Upper lobe of left lung (tissue), 6 donors: ENCODE measurements at regions not wholly inside any gene's neighbourhood (a gene's known extent, or its start where the extent isn't known, plus 50 kb on each side); places are given as distances from the start of the nearest gene placed in this dataset.
A peak's percentile ranks its signal among the peaks of the same experiment; 100 is the strongest.

Experiments
- ATAC-seq, 2 donors: fragments of 200-7000 bp; cut with Tn5 transposase; one replicate each; pipeline ENCODE4 v1.9.1; 2022; ENCODE audit warnings: mild to moderate bottlenecking in 2 of 2, moderate library complexity in 2 of 2; ENCODE audit not compliant: low FRiP score in 2 of 2
- DNase-seq, 2 donors: peaks; one replicate each; pipeline ENCODE4 v3.0.0-alpha.2; 2019 to 2020
- H3K27ac ChIP-seq, 4 donors: fragments of 200-600 bp; sonication (generic); one replicate each; pipeline ENCODE4 v1.5.1; 2016 to 2019
- H3K27me3 ChIP-seq, 4 donors: fragments of 200-600 bp; sonication (generic); one replicate each; pipeline ENCODE4 v1.5.1; 2017 to 2019
- H3K36me3 ChIP-seq, 4 donors: fragments of 200-600 bp; sonication (generic); one replicate each; pipeline ENCODE4 v1.5.1; 2016 to 2019
- H3K4me1 ChIP-seq, 4 donors: fragments of 200-600 bp; sonication (generic); one replicate each; pipeline ENCODE4 v1.5.1; 2018 to 2019
- H3K4me3 ChIP-seq, 4 donors: fragments of 200-600 bp; sonication (generic); one replicate each; pipeline ENCODE4 v1.5.1; 2017 to 2019; ENCODE audit warnings: mild to moderate bottlenecking in 2 of 4, moderate library complexity in 1 of 4
- H3K9me3 ChIP-seq, 4 donors: fragments of 200-600 bp; sonication (generic); one replicate each; pipeline ENCODE4 v1.5.1; 2018 to 2019
- EP300 ChIP-seq, 4 donors: sonication (generic); formaldehyde crosslinking; IDR thresholded peaks; one replicate each; pipeline ENCODE4 v1.5.1; 2017; ENCODE audit warnings: antibody characterized with exemption in 4 of 4, control low read depth in 2 of 4
- POLR2A ChIP-seq, 4 donors: fragments of 450-650 bp; IDR thresholded peaks; one replicate each; pipeline ENCODE4 v1.5.1; 2016 to 2017; ENCODE audit warnings: antibody characterized with exemption in 4 of 4, mild to moderate bottlenecking in 2 of 4
- POLR2AphosphoS5 ChIP-seq, 2 donors: sonication (generic); formaldehyde crosslinking; IDR thresholded peaks; one replicate each; pipeline ENCODE4 v1.5.1; 2017; ENCODE audit warnings: antibody characterized with exemption in 2 of 2
- WGBS, 2 donors: methylation state at CpG; one replicate each; pipeline ENCODE4 v1.1.5; 2017 to 2018; 5-methylcytosine and 5-hydroxymethylcytosine counted together
- TF ChIP-seq, protein P1 (sequence below), 6 experiments: fragments of 450-650 bp in 4 of 6; fragments of 200-600 bp in 2 of 6; sonication (generic) in 2 of 6; IDR thresholded peaks; one replicate each; pipeline ENCODE4 v1.5.1; 2016 to 2019; ENCODE audit warnings: antibody characterized with exemption in 6 of 6
- donor health status: DM: no; HTN: no; CAD: no; lungs with moderate emphysema.
- donor health status: DM: no; HTN: yes; CAD: no; lungs with severe emphysema.

DNA sequence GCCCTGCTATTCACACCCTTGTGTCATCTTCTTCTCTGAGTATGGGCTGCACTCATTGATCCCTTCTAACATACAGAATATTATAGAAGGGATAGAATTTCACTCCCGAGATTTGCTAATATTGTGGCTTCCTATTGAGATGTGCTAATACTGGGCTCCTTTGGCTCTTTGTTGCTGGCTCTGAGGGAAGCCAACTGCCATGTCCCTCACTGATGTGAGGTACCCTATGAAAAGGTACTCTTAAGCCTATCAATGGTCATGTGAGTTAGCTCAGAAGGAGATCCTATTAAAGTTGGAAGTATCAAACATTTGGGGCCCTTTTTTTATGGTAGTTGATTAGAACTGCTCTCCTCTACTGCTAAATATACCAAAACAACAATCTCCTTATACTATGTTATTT is 665.2 kb upstream of the ZWINT start:
- ATAC-seq (no peak), DNase-seq (no peak)
- WGBS, 2 donors: 80 to 94% methylated on average over 1 of the region's 1 CpG
- no peak overlapping the region for H3K27ac ChIP-seq
- no peaks in the 10 kb centered on the region for H3K4me1 ChIP-seq
- peaks cover 0 to 6% (median 2%) of the 10 kb centered on the region in 4 donors for H3K9me3 ChIP-seq
- H3K27me3 ChIP-seq: no peaks in the 10 kb centered on the region
- no peak for TF ChIP-seq POLR2AphosphoS5 (IDR thresholded peaks at IDR 0.05)
- H3K4me3 ChIP-seq: no peak overlapping the region
- H3K36me3 ChIP-seq: no peaks in the 10 kb centered on the region

DNA sequence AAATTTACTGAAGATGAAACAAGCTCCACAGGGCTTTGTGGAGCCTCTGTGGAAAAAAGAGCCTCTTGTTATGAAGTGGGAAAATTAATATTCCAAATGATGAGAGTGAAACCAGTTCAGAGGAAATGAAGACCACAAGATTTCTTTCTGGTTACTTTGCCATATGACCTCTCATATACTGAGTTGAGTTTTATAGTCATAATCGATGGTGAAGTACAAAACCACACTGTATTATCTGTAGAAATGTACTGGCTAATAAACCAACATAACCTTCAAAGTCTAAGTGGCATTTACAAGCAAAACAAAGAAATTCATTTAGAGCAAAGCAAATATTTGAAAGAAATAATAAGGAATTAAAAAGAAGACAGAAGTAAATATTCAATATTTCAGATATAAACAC is 662.6 kb upstream of the ZWINT start:
- 59 to 61% methylated on average over 1 of the region's 1 CpG for WGBS, 2 donors
- H3K9me3 ChIP-seq: no peaks in the 10 kb centered on the region
- DNase-seq (no peak), ATAC-seq (no peak)
- H3K27ac ChIP-seq: no peak overlapping the region
- TF ChIP-seq POLR2AphosphoS5 (IDR thresholded peaks at IDR 0.05) (no peak), EP300 (IDR thresholded peaks at IDR 0.05) (no peak), POLR2A (IDR thresholded peaks at IDR 0.05) (no peak)
- TF ChIP-seq, protein P1, sequence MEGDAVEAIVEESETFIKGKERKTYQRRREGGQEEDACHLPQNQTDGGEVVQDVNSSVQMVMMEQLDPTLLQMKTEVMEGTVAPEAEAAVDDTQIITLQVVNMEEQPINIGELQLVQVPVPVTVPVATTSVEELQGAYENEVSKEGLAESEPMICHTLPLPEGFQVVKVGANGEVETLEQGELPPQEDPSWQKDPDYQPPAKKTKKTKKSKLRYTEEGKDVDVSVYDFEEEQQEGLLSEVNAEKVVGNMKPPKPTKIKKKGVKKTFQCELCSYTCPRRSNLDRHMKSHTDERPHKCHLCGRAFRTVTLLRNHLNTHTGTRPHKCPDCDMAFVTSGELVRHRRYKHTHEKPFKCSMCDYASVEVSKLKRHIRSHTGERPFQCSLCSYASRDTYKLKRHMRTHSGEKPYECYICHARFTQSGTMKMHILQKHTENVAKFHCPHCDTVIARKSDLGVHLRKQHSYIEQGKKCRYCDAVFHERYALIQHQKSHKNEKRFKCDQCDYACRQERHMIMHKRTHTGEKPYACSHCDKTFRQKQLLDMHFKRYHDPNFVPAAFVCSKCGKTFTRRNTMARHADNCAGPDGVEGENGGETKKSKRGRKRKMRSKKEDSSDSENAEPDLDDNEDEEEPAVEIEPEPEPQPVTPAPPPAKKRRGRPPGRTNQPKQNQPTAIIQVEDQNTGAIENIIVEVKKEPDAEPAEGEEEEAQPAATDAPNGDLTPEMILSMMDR (IDR thresholded peaks at IDR 0.05): no peak
- no peaks in the 10 kb centered on the region for H3K36me3 ChIP-seq
- H3K4me3 ChIP-seq: no peak overlapping the region
- no peaks in the 10 kb centered on the region for H3K27me3 ChIP-seq
- H3K4me1 ChIP-seq: no peaks in the 10 kb centered on the region

GRCh38 chr10:57018452-57018851 is 657.4 kb upstream of the ZWINT start:
- 61 to 62% methylated on average over 1 of the region's 1 CpG for WGBS, 2 donors
- ATAC-seq: no peak
- H3K9me3 ChIP-seq: no peaks in the 10 kb centered on the region
- no peak for TF ChIP-seq POLR2AphosphoS5 (IDR thresholded peaks at IDR 0.05)
- TF ChIP-seq, protein P1 (IDR thresholded peaks at IDR 0.05): no peak
- no peak for TF ChIP-seq EP300 (IDR thresholded peaks at IDR 0.05)
- TF ChIP-seq POLR2A (IDR thresholded peaks at IDR 0.05): no peak
- no peaks in the 10 kb centered on the region for H3K36me3 ChIP-seq
- no peak overlapping the region for H3K27ac ChIP-seq
- DNase-seq: no peak
- no peak overlapping the region for H3K4me3 ChIP-seq
- no peaks in the 10 kb centered on the region for H3K27me3 ChIP-seq
- H3K4me1 ChIP-seq: no peaks in the 10 kb centered on the region

GRCh38 chr10:57017356-57018037 is 656.4 kb upstream of the ZWINT start:
- ATAC-seq (no peak), DNase-seq (no peak)
- no peak overlapping the region for H3K4me3 ChIP-seq

GRCh38 chr10:57015595-57016318 is 654.7 kb upstream of the ZWINT start:
- ATAC-seq (peak in 1 of 2 donors; percentile 30), DNase-seq (peak in 1 of 2 donors; percentile 4)
- no peaks in the 10 kb centered on the region for H3K36me3 ChIP-seq
- H3K27me3 ChIP-seq: no peaks in the 10 kb centered on the region
- TF ChIP-seq, protein P1 (IDR thresholded peaks at IDR 0.05): no peak
- TF ChIP-seq POLR2A (IDR thresholded peaks at IDR 0.05): no peak
- TF ChIP-seq EP300 (IDR thresholded peaks at IDR 0.05): no peak
- no peak overlapping the region for H3K4me3 ChIP-seq
- no peaks in the 10 kb centered on the region for H3K9me3 ChIP-seq
- no peaks in the 10 kb centered on the region for H3K4me1 ChIP-seq
- WGBS, 2 donors: 86 to 88% methylated on average over 11 to 13 of the region's 13 CpGs
- no peak overlapping the region for H3K27ac ChIP-seq

More at GRCh38 chr10:57017356-57018037, 656.4 kb upstream of the ZWINT start:
- H3K27me3 ChIP-seq: no peaks in the 10 kb centered on the region
- WGBS, 2 donors: 71 to 86% methylated on average over 6 to 7 of the region's 7 CpGs
- H3K9me3 ChIP-seq: no peaks in the 10 kb centered on the region
- H3K4me1 ChIP-seq: no peaks in the 10 kb centered on the region
- H3K36me3 ChIP-seq: no peaks in the 10 kb centered on the region
- TF ChIP-seq POLR2A (IDR thresholded peaks at IDR 0.05) (no peak), EP300 (IDR thresholded peaks at IDR 0.05) (no peak), POLR2AphosphoS5 (IDR thresholded peaks at IDR 0.05) (no peak)
- TF ChIP-seq, protein P1 (IDR thresholded peaks at IDR 0.05): no peak
- no peak overlapping the region for H3K27ac ChIP-seq
